GM21528 (cell line): ENCODE measurements at regions not wholly inside any gene's neighbourhood (a gene's known extent, or its start where the extent isn't known, plus 50 kb on each side); places are given as distances from the start of the nearest gene placed in this dataset.
A peak's percentile ranks its signal among the peaks of the same experiment; 100 is the strongest.

ENCODE experiments used
- ATAC-seq: cut with Tn5 transposase; IDR thresholded peaks from one replicate; pipeline ENCODE4 v1.9.1; 2021; ENCODE audit warnings: mild to moderate bottlenecking, moderate library complexity; ENCODE audit not compliant: unreplicated experiment, low FRiP score

DNA sequence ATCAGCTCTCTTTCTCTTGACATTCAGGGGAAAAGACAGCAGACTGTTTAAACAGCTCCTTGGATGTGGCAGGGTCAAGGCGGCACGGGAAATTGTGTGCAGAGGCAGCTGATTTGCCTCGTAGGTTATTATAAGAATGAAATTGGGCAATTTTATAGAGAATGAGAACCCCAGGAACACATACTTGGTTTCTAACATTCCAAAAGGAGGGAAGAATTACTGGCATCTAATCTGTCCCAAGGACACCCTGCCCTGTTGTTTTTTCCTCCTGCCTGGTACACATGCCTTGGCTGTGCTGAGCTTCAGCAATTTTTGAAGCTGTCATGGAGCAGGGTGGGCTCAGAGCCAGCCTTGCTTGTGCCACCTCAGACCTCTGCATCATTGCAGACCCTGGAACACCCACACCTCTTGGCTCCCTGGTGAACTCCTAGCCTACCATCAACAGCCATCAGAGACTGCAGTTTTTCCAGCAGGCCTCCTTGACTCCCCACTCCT lies 143.6 kb downstream of the BOD1 start:
- ATAC-seq, result no peak

DNA sequence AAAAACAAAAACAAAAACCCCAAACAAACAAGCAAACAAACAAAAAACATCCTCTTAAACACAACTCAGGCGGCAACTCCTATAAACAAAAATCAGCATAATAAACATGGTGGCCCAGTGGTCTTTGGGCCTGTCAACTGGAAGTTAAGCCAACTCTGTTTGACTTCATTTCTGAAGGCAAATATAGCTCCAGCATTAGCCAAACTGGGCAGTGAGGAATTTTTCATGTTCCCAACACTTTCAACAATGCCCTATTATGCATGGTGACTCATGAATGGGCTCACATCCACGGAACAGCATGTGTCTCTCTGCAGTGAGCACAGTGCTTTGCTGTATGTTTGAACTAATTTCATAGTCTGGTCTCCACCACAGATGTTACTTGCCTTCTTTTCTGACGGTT lies 143.9 kb upstream of the STC2 start:
- ATAC-seq, result no peak

DNA sequence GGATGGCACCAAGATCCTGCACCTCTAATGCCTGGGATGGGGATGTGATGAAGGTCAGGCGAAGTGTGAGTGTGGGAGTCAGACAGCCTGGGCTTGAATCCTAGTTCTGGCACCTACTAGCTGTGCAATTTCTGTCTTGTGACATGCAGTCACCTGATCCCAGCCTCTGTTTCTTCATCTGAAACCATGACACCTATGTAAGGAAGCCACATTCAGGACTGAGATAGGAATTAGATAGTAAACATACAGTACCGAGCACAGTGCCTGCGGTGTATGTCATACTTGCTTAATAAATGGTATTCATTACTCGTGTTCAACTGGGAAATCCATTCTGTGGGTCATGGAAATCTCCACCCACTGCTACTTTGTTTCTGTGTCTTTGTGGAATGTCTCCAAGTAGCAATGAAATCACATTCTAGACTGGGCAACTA lies 140.6 kb upstream of the STC2 start:
- no peak for ATAC-seq

DNA sequence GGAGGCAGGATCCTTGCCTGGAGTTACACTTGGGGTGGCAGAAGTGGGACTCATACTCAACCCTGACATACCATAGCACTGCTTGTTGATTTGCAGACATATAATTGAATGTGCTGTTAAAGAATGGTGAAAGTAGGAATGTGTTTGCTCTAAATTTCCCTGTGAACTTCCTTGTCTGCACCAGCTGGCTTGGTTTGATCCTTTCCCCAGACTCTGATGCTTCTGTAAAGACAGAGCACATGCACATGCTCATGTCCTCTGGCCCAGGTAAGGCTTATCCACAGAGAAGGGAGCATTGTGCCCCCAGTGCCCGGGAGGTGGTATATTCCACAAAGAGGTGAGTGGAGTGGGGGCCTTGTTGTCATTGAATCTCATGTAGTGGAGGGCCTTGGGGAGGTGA lies 138.0 kb upstream of the STC2 start:
- ATAC-seq, result no peak

DNA sequence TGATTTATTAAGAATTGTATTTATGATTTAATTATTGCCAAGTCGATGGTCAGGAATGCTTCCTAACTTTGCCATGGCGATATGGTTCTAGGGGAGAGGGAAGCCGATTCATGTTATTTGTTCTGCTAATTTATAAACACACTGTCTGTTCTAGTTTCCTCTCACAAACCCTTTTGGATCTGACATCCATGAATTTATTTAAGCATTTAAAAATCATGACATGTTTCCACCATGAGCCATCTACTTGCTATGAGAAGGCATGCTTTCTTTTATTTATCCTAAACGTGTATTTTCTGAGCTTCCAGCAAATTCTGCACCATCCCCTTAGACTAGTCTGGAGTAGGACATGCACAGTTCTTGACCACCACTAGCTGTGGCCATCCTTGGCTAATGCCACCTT lies 136.6 kb upstream of the STC2 start:
- ATAC-seq, result no peak

DNA sequence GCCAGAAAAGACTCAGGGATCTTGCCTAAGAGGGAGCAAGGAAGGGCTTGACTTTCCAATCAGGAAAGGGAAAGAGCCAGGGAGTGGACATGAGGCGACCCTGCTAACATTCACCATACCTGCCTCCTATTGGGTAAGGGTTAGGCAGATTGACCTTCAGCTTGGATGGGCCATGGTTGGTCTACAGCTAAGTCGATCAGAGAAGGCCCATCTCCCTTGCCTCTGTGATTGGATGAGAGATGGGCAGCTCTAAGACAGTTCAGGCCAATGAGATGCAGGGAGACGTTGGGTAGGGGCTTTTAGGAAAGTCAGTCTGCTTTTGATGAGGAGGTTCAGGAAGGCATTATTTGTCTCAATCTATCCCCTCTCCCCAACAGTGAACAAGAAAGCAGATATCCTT lies 135.0 kb upstream of the STC2 start:
- no peak for ATAC-seq

DNA sequence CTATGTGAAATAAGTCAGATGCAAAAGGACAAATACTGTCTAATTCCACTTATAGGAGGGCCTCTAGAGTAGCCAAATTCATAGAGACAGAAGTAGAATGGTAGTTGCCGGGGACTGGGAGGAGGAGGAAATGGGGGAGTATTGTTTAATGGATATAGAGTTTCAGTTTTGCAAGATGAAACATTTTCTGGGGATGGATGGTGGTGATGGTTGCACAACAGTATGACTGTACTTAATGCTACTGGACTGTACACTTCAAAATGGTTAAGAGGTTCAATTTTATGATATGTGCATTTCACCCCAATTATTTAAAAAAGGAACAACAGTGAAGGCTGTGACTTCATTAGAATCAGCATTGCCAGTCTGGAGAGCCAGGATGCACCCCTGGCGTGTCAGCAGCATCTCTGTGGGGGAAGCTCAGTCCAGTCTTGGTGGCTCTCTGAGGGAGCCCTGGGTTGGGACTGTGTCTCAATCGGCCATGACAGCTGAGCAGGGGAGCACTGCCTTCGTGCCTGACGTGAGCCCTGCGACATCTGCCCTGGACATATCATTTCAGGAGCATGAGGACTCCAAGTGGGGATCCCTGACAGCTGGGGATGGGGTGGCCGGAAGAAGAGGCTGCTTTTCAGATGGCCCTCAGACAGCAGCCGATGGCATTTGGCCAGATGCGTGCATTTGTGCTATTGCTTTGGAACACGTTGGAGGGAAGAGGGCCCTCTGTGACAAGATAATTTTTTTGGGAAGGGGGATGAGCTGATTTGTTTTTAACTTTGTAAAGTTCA lies 130.8 kb upstream of the STC2 start:
- ATAC-seq, result no peak

DNA sequence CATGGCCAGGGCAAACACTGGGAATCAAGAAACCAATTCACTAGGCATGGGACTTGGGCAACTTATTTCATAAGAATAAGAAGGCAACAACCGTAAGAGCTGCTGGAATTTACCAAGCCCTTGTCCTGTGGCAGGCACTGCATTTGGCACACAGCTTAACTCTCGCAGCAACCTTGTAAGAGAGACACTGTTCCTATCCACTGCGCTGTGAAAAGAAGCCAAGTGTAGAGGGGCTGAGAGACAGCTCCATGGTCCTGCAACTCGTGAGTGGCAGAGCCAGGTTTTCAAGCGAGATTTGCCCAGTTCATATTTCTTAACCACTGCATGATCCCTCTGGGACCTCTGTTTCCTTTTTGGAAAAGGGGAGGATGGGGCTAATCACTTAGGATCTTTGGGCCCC lies 129.3 kb upstream of the STC2 start:
- no peak for ATAC-seq

DNA sequence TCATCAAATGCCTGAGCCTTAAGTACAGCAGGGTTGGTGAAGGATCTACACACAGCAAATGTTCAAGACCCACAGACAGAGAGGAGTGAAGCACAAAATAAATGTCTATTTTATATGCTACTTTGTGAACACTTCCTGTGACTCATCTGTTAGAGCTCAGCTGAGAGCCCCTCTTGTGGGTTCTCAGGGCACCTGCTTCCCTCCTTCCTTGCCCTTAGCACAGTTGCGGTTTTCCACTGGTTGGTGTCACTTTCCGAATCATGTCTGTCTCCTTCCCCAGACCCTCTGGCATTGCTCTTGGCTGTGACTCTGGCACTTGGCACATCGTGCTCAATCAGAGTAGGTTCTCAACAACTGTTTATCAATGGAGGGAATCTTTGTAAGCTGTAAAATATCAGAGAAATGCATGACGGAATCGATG lies 128.5 kb upstream of the STC2 start:
- no peak for ATAC-seq

DNA sequence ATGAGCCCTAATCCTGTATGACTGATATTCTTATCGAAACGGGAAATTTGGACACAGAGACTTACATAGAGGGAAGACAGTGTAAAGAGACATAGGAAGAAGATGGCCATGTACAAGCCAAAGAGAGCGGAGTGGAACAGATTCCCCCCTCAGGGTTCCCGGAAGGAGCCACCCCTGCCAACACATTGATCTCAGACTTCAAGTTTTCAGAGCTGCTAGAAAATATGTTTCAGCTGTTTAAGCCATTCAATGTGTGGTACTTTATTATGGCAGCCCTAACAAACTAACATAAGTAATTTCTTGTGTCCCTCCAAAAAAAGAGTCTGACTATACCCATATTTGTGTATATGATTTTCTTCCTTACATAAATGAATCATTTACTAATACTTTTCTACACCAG lies 128.0 kb upstream of the STC2 start:
- ATAC-seq, result no peak

DNA sequence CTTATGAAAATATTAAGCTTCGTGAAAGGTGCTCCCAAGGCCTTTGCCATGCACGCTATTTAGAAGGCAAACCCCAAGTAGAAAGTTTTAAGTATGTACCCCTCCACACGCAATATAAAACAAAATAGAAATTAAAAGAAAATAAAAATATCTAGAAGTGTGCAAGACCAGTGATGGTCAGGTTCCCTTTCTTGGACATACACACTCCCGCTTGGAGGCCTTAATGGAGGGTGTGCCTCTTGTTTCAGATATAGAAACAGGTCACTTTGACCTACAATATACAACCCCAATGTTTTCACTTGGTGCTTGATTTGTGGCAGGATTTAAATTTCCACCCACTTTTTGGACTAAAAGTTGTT lies 127.4 kb upstream of the STC2 start:
- no peak for ATAC-seq

DNA sequence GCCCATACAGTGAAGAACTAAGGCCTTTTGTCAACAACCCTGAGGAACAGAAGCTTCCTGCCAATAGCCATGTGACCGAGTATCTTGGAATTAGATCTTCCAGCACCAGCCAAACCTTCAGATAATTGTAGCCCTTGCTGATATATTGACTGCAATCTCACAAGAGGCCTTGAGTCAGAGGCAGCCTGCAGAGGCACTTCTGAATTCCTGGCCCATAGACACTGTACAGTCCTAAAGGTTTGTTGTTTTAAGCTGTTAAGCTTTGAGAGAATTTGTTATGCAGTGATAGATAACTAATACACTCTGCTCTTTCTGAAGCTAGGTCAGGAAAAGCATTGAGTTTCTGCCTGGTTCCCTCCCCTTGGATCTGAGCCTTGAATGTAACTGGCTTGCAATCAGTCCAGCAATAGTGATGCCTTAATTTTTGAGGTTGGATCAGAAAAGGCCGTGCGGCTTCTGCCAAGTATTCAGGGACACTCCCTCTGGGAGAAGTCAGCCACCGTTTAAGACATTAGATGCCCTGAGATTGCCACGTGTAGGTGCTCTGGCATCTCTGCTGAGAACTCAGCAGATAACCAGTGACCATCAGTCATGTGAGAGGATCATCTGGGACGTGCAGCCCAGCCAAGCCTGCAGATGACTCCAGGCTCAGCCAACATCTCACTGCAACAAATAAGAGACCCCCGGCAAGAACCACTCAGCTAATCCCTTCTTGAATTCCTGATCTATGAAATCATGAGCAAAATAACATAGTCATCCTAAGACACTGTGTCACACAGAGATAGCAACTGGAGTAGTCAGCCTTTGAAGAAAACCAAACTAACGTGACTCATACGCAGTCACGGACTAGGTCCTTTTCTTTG lies 126.8 kb upstream of the STC2 start:
- ATAC-seq, result no peak

DNA sequence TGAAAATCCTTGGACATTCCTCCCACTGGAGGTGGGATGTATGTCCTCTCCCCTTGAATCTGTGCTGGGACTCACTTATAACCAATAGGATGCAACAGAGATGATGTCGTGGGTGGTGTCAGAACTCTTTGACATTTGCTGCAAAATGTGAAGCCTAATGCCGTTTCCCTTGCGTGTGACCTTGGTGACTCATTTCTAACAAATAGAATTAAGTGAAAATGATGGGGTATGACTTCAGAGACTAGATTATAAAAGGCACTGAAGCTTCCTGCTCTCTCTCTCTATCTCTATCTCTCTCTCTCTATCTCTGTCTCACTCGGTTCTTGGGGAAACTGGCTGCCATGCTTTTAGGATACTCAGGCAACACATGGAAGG lies 126.1 kb upstream of the STC2 start:
- no peak for ATAC-seq

DNA sequence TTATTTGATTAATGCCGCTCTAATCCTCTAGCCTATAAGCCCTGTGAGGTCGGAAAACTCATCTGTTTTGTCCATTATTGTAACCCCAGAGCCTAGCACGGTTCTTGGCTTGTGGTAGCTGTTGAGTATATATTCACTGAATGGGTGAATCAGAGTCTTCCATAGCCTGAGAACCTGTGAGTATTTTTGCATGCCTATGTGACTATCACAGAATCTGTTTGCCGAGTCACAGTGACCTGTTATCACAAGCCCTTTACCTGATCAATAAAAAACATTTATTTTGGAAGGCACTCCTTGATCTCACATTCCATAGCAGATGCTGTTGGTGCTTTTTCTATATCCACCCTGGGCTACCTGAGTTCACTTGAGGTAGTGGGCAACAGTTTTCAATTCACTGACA lies 125.0 kb upstream of the STC2 start:
- ATAC-seq, result no peak

DNA sequence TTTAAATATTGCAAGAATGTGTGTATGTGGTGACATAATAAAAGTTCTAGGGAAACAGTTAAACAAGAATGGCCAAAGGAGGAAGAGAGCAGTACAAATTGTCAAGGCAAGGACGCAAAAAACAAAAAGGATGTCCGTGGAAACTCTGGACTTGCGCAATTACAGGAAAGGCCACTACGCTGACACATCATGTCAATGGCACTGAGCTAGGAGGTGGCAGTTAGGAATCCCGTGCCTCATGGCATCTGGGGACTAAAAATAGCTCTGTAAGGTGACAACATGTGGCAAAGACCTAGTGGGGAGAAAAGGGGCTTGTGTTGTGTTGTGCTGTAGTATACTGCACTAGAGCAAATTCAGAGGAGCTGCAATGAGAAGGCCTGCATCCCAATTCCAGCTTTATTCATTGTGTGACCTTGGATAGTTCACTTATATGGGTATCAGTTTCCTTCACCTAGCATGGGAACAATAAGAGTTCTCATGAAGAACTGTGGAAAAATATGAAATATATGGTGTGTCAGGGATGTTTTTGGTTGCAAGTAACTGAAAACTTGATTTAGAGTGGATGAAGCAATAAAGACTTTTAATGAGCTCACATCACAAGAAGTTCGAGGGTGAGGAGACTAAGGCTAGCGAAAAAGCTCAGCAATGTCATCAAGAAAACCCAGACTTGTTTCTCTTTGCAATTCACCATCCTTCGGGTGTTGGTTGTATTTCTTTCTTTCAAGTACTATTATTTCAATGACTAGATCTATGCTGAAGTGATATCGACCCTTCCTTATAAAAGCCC lies 124.1 kb upstream of the STC2 start:
- no peak for ATAC-seq

DNA sequence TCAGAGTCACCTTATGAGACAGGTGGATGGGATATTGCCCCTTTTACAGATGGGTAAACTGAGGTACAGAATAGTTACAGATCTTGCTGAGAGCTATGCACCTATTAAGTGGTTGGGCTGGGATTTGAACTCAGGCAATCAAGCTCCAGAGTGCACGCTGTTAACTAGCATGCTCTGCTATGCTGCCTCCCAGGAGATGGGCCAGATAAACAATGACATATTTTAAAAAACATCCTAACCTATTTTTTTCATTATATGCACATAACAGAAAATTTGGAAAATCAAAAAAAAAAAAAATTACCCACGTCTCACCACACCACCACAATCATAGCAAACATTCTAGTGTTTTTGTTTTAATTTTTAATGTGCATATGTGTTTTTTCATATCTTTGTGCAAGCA lies 123.4 kb upstream of the STC2 start:
- no peak for ATAC-seq

DNA sequence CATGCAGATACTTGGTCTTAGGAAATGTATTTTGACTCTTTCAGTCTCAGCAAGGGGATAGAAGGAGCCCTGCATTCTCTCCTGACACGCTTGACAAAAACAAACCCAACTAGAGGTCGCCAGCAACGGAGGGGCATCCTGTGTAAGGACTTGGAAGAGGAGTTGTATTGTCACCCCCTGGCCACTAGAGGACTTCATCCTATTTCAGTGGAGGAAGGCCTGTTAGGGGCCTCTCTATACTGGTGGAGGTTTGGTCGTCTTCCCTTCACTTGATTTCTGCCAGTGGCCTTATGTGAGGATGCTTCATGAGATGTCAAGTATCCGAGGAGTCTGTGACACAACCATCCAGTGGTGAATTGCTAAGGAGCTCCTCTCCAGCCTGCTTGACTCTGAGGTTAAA lies 122.8 kb upstream of the STC2 start:
- peak; percentile 68 for ATAC-seq

DNA sequence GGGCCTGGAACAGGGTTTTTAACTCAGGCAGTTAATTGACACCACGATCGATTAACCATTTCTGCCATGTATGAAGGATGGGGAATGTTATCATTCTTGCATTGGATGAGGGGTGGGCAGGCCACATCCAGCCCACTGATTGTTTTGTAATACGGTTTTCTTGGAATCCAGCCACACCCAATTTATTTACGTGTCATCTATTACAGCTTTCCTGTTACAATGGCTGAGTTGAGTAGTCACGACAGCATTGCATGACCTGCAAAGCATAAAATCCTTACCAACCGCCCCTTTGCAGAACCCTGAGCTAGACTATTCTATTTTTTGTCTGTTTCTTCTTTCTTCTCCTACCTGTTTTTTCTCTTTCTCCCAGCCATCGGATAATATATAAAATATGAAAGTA lies 122.0 kb upstream of the STC2 start:
- no peak for ATAC-seq

DNA sequence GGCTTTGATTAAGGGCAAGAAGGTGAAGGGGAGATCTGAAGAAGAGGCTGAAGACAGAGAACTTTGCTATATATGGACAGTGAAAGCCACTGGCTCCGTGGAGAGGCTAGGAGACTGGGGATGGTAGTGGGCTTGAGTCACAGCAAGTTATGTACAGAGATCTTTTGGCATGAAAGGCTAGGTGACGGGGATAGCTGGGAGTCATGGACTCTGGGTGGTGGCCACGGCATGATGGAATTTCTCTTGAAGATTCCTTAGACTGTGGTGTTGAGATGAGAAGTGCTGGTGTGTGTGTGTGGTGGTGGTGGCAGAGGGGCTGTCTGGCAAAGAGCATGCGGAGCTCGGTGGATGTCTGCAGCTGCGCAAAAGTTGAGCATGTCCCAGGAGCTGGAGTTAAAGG lies 120.6 kb upstream of the STC2 start:
- ATAC-seq, result no peak

DNA sequence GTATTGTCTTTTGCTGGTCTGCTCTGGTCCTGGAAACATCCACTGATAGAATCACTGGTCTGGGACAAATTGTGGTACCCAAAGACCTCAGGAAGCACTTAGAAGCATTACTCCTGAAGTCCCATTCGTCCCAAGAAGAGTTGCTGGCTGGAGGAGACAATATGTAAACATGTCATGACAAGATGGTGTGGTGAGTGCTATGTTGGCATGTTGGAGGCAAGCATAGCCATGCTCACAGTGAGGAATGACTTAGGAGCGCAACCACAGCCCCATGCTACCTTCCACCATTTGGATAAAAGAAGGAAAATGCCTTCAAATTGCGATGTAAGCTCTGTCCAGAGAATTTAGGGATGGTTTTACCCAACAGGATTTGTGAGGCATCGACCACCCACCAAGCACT lies 115.8 kb upstream of the STC2 start:
- no peak for ATAC-seq

DNA sequence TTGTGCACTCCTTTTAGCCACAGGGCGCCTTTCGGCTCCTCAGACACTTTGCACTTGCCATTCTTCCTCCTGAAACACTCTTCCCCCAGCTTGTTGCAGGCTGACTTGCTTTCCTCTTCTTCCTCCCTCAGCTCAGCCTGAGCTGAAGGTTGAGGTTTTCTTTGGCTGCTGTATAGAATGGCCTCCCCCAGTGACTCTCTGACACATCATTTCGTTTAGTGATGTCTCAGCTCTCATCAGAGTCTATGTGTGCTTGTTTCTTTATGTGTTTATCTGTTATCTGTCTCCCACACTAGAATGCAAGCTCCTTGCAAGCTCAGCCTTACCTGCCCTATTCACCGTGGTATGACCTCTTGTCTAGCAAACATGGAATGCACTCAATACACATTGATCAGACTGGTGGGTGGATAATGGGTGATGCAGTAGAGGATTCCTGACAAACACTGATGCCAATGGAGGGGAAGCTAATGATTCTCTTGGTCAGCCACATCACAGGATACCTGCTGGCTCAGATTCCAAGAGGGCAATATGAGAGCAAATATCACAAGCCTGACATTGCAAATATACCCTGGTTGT lies 112.9 kb upstream of the STC2 start:
- no peak for ATAC-seq
